ENCODE measurements at regions not wholly inside any gene's neighbourhood (a gene's known extent, or its start where the extent isn't known, plus 50 kb on each side); places are given as distances from the start of the nearest gene placed in this dataset.

DNA sequence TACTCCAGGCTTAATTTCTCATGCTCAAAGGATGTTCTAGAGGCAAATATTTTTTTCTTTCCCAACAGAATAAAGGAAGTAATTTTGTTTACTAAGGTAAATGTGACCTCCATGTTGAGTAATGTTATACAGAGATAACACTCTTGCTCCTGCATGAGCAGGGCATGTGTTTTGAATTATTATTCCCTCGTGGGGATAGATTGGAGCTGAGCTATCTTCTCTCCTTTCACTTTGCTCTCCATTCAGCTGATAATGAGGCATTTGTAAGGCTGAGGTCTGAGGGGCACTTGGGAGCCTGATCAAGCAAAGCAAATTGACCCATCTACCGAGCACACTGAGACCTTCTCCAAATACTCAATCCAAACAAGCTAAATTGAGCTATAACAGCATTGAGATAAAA lies 50.7 kb upstream of the GHITM start:
- Histone ChIP-seq H3K79me2 (no peaks in the 10 kb centered on the region), H3K4me3 (ENCODE audit: low read depth, low read length) (no peak overlapping the region), H3K27ac (no peak overlapping the region), H3K4me1 (no peaks in the 10 kb centered on the region), H3K27me3 (ENCODE audit: control insufficient read depth, insufficient read depth, low read length) (no peaks in the 10 kb centered on the region), H3K9ac (no peak overlapping the region), H3K36me3 (ENCODE audit: control insufficient read depth, insufficient read depth, low read length) (no peaks in the 10 kb centered on the region), H2AFZ (no peak overlapping the region), H3K4me2 (ENCODE audit: low read length) (no peak overlapping the region), H3K9me3 (ENCODE audit: control insufficient read depth, low read length) (no peaks in the 10 kb centered on the region)
- TF ChIP-seq, protein P1, sequence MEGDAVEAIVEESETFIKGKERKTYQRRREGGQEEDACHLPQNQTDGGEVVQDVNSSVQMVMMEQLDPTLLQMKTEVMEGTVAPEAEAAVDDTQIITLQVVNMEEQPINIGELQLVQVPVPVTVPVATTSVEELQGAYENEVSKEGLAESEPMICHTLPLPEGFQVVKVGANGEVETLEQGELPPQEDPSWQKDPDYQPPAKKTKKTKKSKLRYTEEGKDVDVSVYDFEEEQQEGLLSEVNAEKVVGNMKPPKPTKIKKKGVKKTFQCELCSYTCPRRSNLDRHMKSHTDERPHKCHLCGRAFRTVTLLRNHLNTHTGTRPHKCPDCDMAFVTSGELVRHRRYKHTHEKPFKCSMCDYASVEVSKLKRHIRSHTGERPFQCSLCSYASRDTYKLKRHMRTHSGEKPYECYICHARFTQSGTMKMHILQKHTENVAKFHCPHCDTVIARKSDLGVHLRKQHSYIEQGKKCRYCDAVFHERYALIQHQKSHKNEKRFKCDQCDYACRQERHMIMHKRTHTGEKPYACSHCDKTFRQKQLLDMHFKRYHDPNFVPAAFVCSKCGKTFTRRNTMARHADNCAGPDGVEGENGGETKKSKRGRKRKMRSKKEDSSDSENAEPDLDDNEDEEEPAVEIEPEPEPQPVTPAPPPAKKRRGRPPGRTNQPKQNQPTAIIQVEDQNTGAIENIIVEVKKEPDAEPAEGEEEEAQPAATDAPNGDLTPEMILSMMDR (IDR thresholded peaks at IDR 0.05) = no peak

- Histone ChIP-seq H2AFZ (no peak overlapping the region), H3K36me3 (ENCODE audit: control insufficient read depth, insufficient read depth, low read length) (no peaks in the 10 kb centered on the region), H3K79me2 (no peaks in the 10 kb centered on the region), H3K27me3 (ENCODE audit: control insufficient read depth, insufficient read depth, low read length) (no peaks in the 10 kb centered on the region), H3K9me3 (ENCODE audit: control insufficient read depth, low read length) (no peaks in the 10 kb centered on the region), H3K9ac (no peak overlapping the region), H3K4me3 (ENCODE audit: low read depth, low read length) (no peak overlapping the region), H3K4me1 (no peaks in the 10 kb centered on the region), H3K4me2 (ENCODE audit: low read length) (no peak overlapping the region), H3K27ac (no peak overlapping the region)
- TF ChIP-seq, protein P1 (IDR thresholded peaks at IDR 0.05) = no peak
These were observed 50.1 kb upstream of the GHITM start for GRCh38 chr10:84089162-84089561.

All from parathyroid adenoma (tissue), 2 donors.